Keratinocyte (primary cell): ENCODE measurements at regions not wholly inside any gene's neighbourhood (a gene's known extent, or its start where the extent isn't known, plus 50 kb on each side); places are given as distances from the start of the nearest gene placed in this dataset.

Source experiments
- DNase-seq: peaks from one replicate; pipeline ENCODE4 v3.0.0-alpha.2; 2011; ENCODE audit warnings: low read depth, missing footprints, low spot score
- FAIRE-seq: peaks from 2 replicates; lab custom pipeline; 2011; peaks lifted over from hg19 to GRCh38; lab: Jason Lieb, UNC
- H2AFZ ChIP-seq: 2 replicates; pipeline ENCODE4 v1.6.0; 2012; ENCODE audit warnings: low read length, control low read depth, inconsistent platforms; ENCODE audit not compliant: control insufficient read depth
- H3K27ac ChIP-seq: 2 replicates; pipeline ENCODE4 v1.5.1; 2011; ENCODE audit warnings: low read length; ENCODE audit not compliant: control insufficient read depth, insufficient read depth
- H3K27me3 ChIP-seq: 3 replicates; pipeline ENCODE4 v1.6.0; 2011; ENCODE audit warnings: low read length; ENCODE audit not compliant: control insufficient read depth, insufficient read depth; ENCODE audit errors: extremely low read depth
- H3K36me3 ChIP-seq, 2 experiments: 2 replicates in 1 of 2; 3 replicates in 1 of 2; pipeline ENCODE4 v1.5.1; 2011; ENCODE audit warnings: low read length in 2 of 2, mild to moderate bottlenecking in 1 of 2; ENCODE audit not compliant: control insufficient read depth in 2 of 2, insufficient read depth in 2 of 2; ENCODE audit errors: extremely low read depth in 1 of 2
- H3K4me1 ChIP-seq: 3 replicates; pipeline ENCODE4 v1.5.1; 2011; ENCODE audit warnings: low read length; ENCODE audit not compliant: control insufficient read depth, insufficient read depth; ENCODE audit errors: extremely low read depth
- H3K4me2 ChIP-seq: 3 replicates; pipeline ENCODE4 v1.6.0; 2011; ENCODE audit warnings: low read depth, low read length; ENCODE audit not compliant: control insufficient read depth, insufficient read depth; ENCODE audit errors: extremely low read depth
- H3K4me3 ChIP-seq, 3 experiments: fragments of 200-600 bp in 1 of 3; sonication (generic) in 1 of 3; 2 replicates in 2 of 3; 3 replicates in 1 of 3; pipeline ENCODE4 v1.5.1; 2011 to 2016; ENCODE audit warnings: low read length in 3 of 3, mild to moderate bottlenecking in 3 of 3, control low read depth in 2 of 3, inconsistent platforms in 1 of 3, low read depth in 1 of 3, mixed read lengths in 1 of 3, mixed run types in 1 of 3, moderate library complexity in 1 of 3; ENCODE audit not compliant: control insufficient read depth in 2 of 3, insufficient read depth in 2 of 3; ENCODE audit errors: extremely low read depth in 1 of 3
- H3K79me2 ChIP-seq: 2 replicates; pipeline ENCODE4 v1.6.0; 2012; ENCODE audit warnings: low read length; ENCODE audit not compliant: control insufficient read depth, insufficient read depth
- H3K9ac ChIP-seq: 3 replicates; pipeline ENCODE4 v1.6.0; 2011; ENCODE audit warnings: low read length; ENCODE audit not compliant: control insufficient read depth, insufficient read depth; ENCODE audit errors: extremely low read depth
- H3K9me1 ChIP-seq: 3 replicates; pipeline ENCODE4 v1.6.0; 2011; ENCODE audit warnings: low read length; ENCODE audit not compliant: control insufficient read depth, insufficient read depth; ENCODE audit errors: extremely low read depth
- H3K9me3 ChIP-seq: 2 replicates; pipeline ENCODE4 v1.5.1; 2012; ENCODE audit warnings: low read depth, low read length; ENCODE audit not compliant: control insufficient read depth
- H4K20me1 ChIP-seq: 3 replicates; pipeline ENCODE4 v1.6.0; 2011; ENCODE audit warnings: low read length; ENCODE audit not compliant: control insufficient read depth, insufficient read depth; ENCODE audit errors: extremely low read depth
- EZH2 ChIP-seq: IDR thresholded peaks from one replicate; pipeline ENCODE4 v1.6.1; 2012; ENCODE audit warnings: inconsistent platforms, mild to moderate bottlenecking, low read length, moderate library complexity
- dilution Hi-C: fragments of 300-500 bp; cut with MboI; formaldehyde crosslinking; loops from one replicate; pipeline ENCODE4 v1.7.0; 2020; ENCODE audit warnings: low sequenced_read_pairs; ENCODE audit not compliant: extremely low pct_ligation_motif_present
- TF ChIP-seq, protein P1 (sequence below), 3 experiments: IDR thresholded peaks in 1 of 3; conservative IDR thresholded peaks in 1 of 3; optimal IDR thresholded peaks in 1 of 3; 2 replicates in 2 of 3; 3 replicates in 1 of 3; pipeline versions ENCODE3 to v1.5.1; 2011; ENCODE audit warnings: low read length in 3 of 3, mild to moderate bottlenecking in 3 of 3, moderate library complexity in 2 of 3, control low read depth in 1 of 3, inconsistent platforms in 1 of 3; ENCODE audit not compliant: insufficient read depth in 2 of 3; ENCODE audit errors: extremely low read depth in 1 of 3

DNA sequence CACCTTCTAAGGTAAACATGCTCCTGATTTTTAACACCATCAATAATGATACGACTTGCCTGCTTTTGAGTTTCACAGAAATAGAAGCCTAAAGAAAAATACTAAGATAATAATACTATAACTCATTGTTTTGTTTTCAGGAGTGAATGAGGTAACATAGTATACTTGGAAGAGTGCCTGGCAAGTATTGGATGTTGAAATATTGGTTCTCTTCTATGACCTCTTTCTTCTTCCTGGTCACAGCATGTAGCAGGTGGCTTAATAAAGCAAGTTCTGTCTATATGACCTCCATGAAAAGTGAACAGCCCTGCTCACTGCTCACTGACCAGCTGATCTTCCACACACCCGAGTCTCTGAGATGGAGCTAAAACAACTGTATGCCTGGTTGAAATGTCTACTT, 312.3 kb upstream of the ONECUT1 start:
- dilution Hi-C loops = no loop called here
- Histone ChIP-seq H3K79me2 (no peaks in the 10 kb centered on the region), H3K9me1 (no peaks in the 10 kb centered on the region), H3K36me3 (no peaks in the 10 kb centered on the region), H3K27me3 (no peaks in the 10 kb centered on the region), H4K20me1 (no peaks in the 10 kb centered on the region), H3K4me1 (no peaks in the 10 kb centered on the region), H2AFZ (no peak overlapping the region), H3K27ac (no peak overlapping the region), H3K9me3 (no peaks in the 10 kb centered on the region), H3K4me2 (no peak overlapping the region), H3K4me3 (no peak overlapping the region), H3K9ac (no peak overlapping the region)
- FAIRE-seq (no peak), DNase-seq (no peak)
- no peak for TF ChIP-seq EZH2
- TF ChIP-seq, protein P1, sequence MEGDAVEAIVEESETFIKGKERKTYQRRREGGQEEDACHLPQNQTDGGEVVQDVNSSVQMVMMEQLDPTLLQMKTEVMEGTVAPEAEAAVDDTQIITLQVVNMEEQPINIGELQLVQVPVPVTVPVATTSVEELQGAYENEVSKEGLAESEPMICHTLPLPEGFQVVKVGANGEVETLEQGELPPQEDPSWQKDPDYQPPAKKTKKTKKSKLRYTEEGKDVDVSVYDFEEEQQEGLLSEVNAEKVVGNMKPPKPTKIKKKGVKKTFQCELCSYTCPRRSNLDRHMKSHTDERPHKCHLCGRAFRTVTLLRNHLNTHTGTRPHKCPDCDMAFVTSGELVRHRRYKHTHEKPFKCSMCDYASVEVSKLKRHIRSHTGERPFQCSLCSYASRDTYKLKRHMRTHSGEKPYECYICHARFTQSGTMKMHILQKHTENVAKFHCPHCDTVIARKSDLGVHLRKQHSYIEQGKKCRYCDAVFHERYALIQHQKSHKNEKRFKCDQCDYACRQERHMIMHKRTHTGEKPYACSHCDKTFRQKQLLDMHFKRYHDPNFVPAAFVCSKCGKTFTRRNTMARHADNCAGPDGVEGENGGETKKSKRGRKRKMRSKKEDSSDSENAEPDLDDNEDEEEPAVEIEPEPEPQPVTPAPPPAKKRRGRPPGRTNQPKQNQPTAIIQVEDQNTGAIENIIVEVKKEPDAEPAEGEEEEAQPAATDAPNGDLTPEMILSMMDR (optimal IDR thresholded peaks at IDR 0.05 in 1 of 3, IDR thresholded peaks at IDR 0.05 in 1 of 3, conservative IDR thresholded peaks at IDR 0.05 in 1 of 3; ENCODE audit: extremely low read depth in 1 of 3, insufficient read depth in 2 of 3, low read length in 3 of 3) = no peak

DNA sequence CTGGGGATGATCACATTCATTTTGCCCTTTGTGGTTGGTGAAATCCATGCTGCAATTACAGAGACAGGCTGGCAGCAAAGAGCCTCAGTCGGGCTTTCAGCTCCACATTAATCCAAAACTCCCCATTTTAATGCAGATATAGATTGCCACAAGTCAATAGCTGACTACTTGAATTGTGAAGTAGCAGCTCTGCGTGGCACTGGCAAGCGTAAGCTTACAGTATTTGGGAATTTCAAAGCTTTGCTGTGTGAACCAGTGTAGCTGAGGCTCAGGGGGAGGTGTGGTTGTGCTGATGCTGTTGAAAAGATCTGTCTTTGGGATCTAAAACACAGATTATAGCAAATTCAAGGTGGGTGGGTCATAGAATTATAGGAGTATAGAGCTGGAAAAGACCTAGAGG, 290.3 kb upstream of the ONECUT1 start:
- H3K9ac ChIP-seq = no peak overlapping the region
- dilution Hi-C loops = no loop called here
- no peaks in the 10 kb centered on the region for H3K9me3 ChIP-seq
- no peak overlapping the region for H3K4me2 ChIP-seq
- H3K79me2 ChIP-seq = no peaks in the 10 kb centered on the region
- H3K4me3 ChIP-seq = no peak overlapping the region
- no peaks in the 10 kb centered on the region for H3K36me3 ChIP-seq
- H2AFZ ChIP-seq = no peak overlapping the region
- no peaks in the 10 kb centered on the region for H3K27me3 ChIP-seq
- no peaks in the 10 kb centered on the region for H3K9me1 ChIP-seq
- TF ChIP-seq EZH2 = no peak
- TF ChIP-seq, protein P1 (optimal IDR thresholded peaks at IDR 0.05 in 1 of 3, IDR thresholded peaks at IDR 0.05 in 1 of 3, conservative IDR thresholded peaks at IDR 0.05 in 1 of 3; ENCODE audit: extremely low read depth in 1 of 3, insufficient read depth in 2 of 3, low read length in 3 of 3) = no peak
- no peaks in the 10 kb centered on the region for H4K20me1 ChIP-seq
- FAIRE-seq = no peak
- no peak for DNase-seq
- no peak overlapping the region for H3K27ac ChIP-seq
- no peaks in the 10 kb centered on the region for H3K4me1 ChIP-seq
